NCI-H1092 treated with DMSO at 0.1 percent for 48 hours (cell line): ENCODE measurements at regions not wholly inside any gene's neighbourhood (a gene's known extent, or its start where the extent isn't known, plus 50 kb on each side); places are given as distances from the start of the nearest gene placed in this dataset.

ENCODE experiments used
- DNase-seq: peaks from one replicate; lab custom pipeline; 2025; lab: John Stamatoyannopoulos, UW

GRCh38 chr5:14017904-14018303 lies 73.4 kb upstream of the DNAH5 start:
- DNase-seq: no peak

GRCh38 chr5:14016549-14016948 lies 72.1 kb upstream of the DNAH5 start:
- no peak for DNase-seq

- peak; percentile 95 for DNase-seq
Observed at GRCh38 chr5:14011089-14012020, 66.9 kb upstream of the DNAH5 start.

- peak; percentile 36 for DNase-seq
Observed at GRCh38 chr5:14009575-14009974, 65.1 kb upstream of the DNAH5 start.

- peak; percentile 44 for DNase-seq
Observed at GRCh38 chr5:14008819-14009311, 64.4 kb upstream of the DNAH5 start.

- no peak for DNase-seq
Observed at GRCh38 chr5:14006823-14007520, 62.5 kb upstream of the DNAH5 start.

GRCh38 chr5:14004598-14005394 lies 60.3 kb upstream of the DNAH5 start:
- no peak for DNase-seq

- no peak for DNase-seq
Observed at GRCh38 chr5:14003936-14004335, 59.4 kb upstream of the DNAH5 start.

GRCh38 chr5:14003513-14003912 lies 59.0 kb upstream of the DNAH5 start:
- no peak for DNase-seq

- DNase-seq: no peak
Observed at GRCh38 chr5:13998254-13998653, 53.8 kb upstream of the DNAH5 start.

GRCh38 chr5:13997514-13997913 lies 53.0 kb upstream of the DNAH5 start:
- no peak for DNase-seq

GRCh38 chr5:13994621-13995253 lies 50.2 kb upstream of the DNAH5 start:
- DNase-seq: peak; percentile 40
